ENCODE measurements at regions not wholly inside any gene's neighbourhood (a gene's known extent, or its start where the extent isn't known, plus 50 kb on each side); places are given as distances from the start of the nearest gene placed in this dataset.

DNA sequence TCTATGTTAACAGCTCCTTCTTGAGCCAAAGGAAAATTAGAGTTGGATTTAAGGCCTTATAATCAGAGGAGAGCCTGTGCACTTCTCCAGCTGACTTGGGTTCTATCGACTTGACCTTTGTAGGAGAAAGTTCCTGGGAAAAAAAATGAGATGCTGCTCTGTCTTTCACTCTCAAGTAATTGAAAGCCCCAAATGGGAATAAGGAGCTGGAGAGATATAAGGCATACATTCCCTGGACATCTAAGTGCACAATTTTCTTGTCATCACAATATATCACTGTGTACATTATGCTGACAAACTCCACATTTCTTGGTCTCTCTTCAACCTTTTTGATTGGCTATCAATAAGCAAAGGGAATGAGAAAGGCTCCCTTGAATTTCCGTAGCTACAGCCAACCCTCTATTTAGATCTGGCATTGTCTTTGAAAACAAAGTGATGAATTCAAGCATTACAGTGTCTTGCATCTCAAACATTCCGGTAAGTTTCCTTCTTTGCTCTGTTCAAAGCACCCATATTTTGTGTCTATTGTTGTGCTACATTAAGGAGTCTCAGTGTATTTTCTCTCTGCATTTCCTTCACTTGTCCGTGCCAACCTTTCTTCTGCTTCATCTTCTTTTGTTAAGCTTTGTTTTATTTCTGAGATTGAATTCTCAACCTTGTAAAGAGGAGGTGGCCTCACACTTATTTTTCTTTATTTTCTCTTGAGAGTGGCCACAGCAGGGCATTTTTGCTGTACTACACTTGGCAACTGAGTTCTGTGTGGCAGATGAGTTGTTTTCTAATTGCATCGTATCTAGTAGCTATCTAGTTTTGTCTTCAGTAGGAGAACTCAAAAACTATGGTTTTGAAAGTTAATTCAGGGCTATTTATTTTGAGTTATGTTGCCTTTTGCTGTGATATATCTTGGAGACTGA is 450.3 kb upstream of the MAN1A1 start:
- intact Hi-C loops (cut with DNase I), result no loop called here
- H3K4me3 ChIP-seq, result no peak overlapping the region
- DNase-seq (no peak), ATAC-seq (no peak)
- H3K9me3 ChIP-seq, result no peaks in the 10 kb centered on the region
- no peaks in the 10 kb centered on the region for H3K27me3 ChIP-seq
- TF ChIP-seq POLR2A (IDR thresholded peaks at IDR 0.05), result no peak
- TF ChIP-seq, protein P1, sequence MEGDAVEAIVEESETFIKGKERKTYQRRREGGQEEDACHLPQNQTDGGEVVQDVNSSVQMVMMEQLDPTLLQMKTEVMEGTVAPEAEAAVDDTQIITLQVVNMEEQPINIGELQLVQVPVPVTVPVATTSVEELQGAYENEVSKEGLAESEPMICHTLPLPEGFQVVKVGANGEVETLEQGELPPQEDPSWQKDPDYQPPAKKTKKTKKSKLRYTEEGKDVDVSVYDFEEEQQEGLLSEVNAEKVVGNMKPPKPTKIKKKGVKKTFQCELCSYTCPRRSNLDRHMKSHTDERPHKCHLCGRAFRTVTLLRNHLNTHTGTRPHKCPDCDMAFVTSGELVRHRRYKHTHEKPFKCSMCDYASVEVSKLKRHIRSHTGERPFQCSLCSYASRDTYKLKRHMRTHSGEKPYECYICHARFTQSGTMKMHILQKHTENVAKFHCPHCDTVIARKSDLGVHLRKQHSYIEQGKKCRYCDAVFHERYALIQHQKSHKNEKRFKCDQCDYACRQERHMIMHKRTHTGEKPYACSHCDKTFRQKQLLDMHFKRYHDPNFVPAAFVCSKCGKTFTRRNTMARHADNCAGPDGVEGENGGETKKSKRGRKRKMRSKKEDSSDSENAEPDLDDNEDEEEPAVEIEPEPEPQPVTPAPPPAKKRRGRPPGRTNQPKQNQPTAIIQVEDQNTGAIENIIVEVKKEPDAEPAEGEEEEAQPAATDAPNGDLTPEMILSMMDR (IDR thresholded peaks at IDR 0.05), result no peak
- no peak overlapping the region for H3K27ac ChIP-seq
- 81 to 87% methylated on average over 5 of the region's 5 CpGs for WGBS, 2 donors
- H3K4me1 ChIP-seq, result no peaks in the 10 kb centered on the region
- no peaks in the 10 kb centered on the region for H3K36me3 ChIP-seq (replicated peaks in 1 of 2; ENCODE audit: insufficient read depth in 1 of 2, low read depth in 2 of 2)

DNA sequence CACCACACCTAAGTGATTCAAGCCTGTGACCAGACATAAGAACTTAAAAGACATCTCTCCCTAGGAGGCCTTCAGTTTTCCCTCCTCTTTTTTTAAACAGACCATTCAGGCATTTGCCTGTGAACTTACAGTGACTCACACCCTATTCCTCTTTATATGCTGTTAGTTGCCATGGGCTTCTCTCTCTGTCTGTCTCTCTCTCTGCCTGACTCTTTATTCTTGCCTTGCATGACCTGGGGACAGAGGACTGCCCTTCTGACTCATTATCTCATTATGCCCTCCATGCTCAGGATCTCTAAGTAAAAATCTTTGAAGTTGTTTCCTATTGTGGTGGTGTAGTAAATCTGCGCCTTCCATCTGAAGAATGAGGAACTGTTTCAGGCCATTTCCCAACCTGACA is 442.2 kb upstream of the MAN1A1 start:
- H3K4me3 ChIP-seq, result no peak overlapping the region
- DNase-seq (no peak), ATAC-seq (no peak)
- no peak overlapping the region for H3K27ac ChIP-seq
- 93 to 100% methylated on average over 1 of the region's 1 CpG for WGBS, 2 donors
- TF ChIP-seq, protein P1 (IDR thresholded peaks at IDR 0.05), result no peak
- TF ChIP-seq POLR2A (IDR thresholded peaks at IDR 0.05), result no peak
- intact Hi-C loops (cut with DNase I), result no loop called here
- H3K4me1 ChIP-seq, result no peaks in the 10 kb centered on the region
- H3K27me3 ChIP-seq, result no peaks in the 10 kb centered on the region
- H3K36me3 ChIP-seq (replicated peaks in 1 of 2; ENCODE audit: insufficient read depth in 1 of 2, low read depth in 2 of 2), result no peaks in the 10 kb centered on the region
- H3K9me3 ChIP-seq, result no peaks in the 10 kb centered on the region

DNA sequence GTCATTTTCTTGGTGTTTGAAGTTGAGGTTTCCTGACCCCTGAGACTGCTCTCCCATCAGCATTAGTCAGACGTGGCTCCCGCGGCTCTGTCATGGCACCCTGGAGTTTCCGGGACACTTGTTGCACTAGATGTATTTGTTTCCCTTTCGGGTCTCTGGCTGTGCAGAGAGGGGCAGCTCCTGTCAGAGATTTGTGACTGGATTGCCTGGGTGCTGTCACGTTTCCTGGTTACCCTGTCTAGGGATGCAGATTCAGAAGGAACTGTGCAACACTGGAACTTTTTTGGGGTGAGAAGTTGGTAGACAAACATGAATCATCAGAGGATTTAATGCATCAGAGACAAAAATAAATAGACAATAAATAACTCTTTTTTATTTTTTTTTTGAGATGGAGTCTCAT is 431.8 kb upstream of the MAN1A1 start:
- Histone ChIP-seq H3K27me3 (no peaks in the 10 kb centered on the region), H3K9me3 (no peaks in the 10 kb centered on the region), H3K36me3 (replicated peaks in 1 of 2; ENCODE audit: insufficient read depth in 1 of 2, low read depth in 2 of 2) (no peaks in the 10 kb centered on the region), H3K4me1 (no peaks in the 10 kb centered on the region), H3K4me3 (no peak overlapping the region), H3K27ac (no peak overlapping the region)
- DNase-seq (no peak), ATAC-seq (no peak)
- 91 to 95% methylated on average over 6 of the region's 6 CpGs for WGBS, 2 donors
- TF ChIP-seq, protein P1 (IDR thresholded peaks at IDR 0.05), result no peak
- no peak for TF ChIP-seq POLR2A (IDR thresholded peaks at IDR 0.05)
- intact Hi-C loops (cut with DNase I), result no loop called here

DNA sequence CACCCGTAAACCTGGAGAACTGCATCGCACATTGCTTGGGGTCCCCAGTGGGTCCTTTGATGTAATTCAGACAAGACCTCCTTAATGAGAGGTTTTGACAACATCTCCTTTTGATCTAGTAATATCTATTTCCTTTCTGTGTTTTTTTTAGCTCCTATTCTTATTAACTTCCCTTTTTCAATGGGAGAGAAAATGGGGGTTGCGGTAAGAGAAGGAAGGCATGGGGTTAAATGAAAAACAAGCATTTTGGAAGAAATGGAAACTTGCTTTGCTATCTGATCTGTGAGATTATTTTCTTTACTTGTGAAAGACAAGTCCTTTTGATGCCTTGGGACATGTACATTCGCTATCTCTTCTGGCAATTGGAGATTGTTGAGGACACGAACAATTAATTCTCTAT is 418.6 kb upstream of the MAN1A1 start:
- H3K4me1 ChIP-seq, result no peaks in the 10 kb centered on the region
- H3K4me3 ChIP-seq, result no peak overlapping the region
- 69 to 80% methylated on average over 5 of the region's 5 CpGs for WGBS, 2 donors
- intact Hi-C loops (cut with DNase I), result no loop called here
- no peak overlapping the region for H3K27ac ChIP-seq
- DNase-seq, result no peak
- ATAC-seq, result no peak
- H3K9me3 ChIP-seq, result peaks cover 0 to 6% (median 0%) of the 10 kb centered on the region in 3 donors
- TF ChIP-seq POLR2A (IDR thresholded peaks at IDR 0.05), result no peak
- TF ChIP-seq, protein P1 (IDR thresholded peaks at IDR 0.05), result no peak
- no peaks in the 10 kb centered on the region for H3K36me3 ChIP-seq (replicated peaks in 1 of 2; ENCODE audit: insufficient read depth in 1 of 2, low read depth in 2 of 2)
- no peaks in the 10 kb centered on the region for H3K27me3 ChIP-seq

Measured in body of pancreas (tissue), 4 donors.